ENCODE measurements at regions not wholly inside any gene's neighbourhood (a gene's known extent, or its start where the extent isn't known, plus 50 kb on each side); places are given as distances from the start of the nearest gene placed in this dataset.

DNA sequence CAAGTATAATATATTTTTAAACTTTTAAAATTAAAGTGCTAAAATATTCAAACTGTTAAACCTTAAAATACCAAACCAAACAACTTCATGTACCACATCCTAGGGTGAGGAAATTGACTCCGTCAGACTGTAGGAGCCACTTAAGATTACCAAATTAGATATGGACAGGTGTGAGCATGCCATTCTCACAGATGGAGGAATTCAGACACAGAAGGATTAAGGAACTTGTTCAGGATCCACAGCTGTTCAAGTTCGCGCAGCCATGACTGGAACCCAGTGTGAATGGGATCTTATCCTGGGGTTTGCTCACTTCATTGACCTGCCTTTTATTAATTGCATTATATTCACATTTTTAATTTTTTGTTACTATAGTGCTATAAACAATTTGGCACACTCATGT is 224.9 kb upstream of the PCDH7 start:
- Histone ChIP-seq H4K20me1 (ENCODE audit: control insufficient read depth, extremely low read depth, insufficient read depth, low read length) (no peaks in the 10 kb centered on the region), H3K4me2 (ENCODE audit: control insufficient read depth, extremely low read depth, insufficient read depth, low read depth, low read length) (no peak overlapping the region), H3K9me1 (ENCODE audit: control insufficient read depth, extremely low read depth, insufficient read depth, low read length) (no peaks in the 10 kb centered on the region), H3K36me3 (ENCODE audit: control insufficient read depth in 2 of 2, extremely low read depth in 1 of 2, insufficient read depth in 2 of 2, low read length in 2 of 2) (no peaks in the 10 kb centered on the region), H3K79me2 (ENCODE audit: control insufficient read depth, insufficient read depth, low read length) (no peaks in the 10 kb centered on the region), H3K4me3 (ENCODE audit: control insufficient read depth in 2 of 3, extremely low read depth in 1 of 3, insufficient read depth in 2 of 3, low read depth in 1 of 3, low read length in 3 of 3) (no peak overlapping the region), H3K4me1 (ENCODE audit: control insufficient read depth, extremely low read depth, insufficient read depth, low read length) (no peaks in the 10 kb centered on the region), H3K9ac (ENCODE audit: control insufficient read depth, extremely low read depth, insufficient read depth, low read length) (no peak overlapping the region), H3K27ac (ENCODE audit: control insufficient read depth, insufficient read depth, low read length) (no peak overlapping the region), H3K9me3 (ENCODE audit: control insufficient read depth, low read depth, low read length) (no peaks in the 10 kb centered on the region), H3K27me3 (ENCODE audit: control insufficient read depth, extremely low read depth, insufficient read depth, low read length) (no peaks in the 10 kb centered on the region), H2AFZ (ENCODE audit: control insufficient read depth, low read length) (no peak overlapping the region)
- FAIRE-seq (no peak), DNase-seq (ENCODE audit: low read depth, low spot score) (no peak)
- dilution Hi-C loops (cut with MboI; ENCODE audit: extremely low pct_ligation_motif_present, low sequenced_read_pairs), result no loop called here
- no peak for TF ChIP-seq EZH2 (IDR thresholded peaks at IDR 0.05; ENCODE audit: low read length)
- TF ChIP-seq, protein P1, sequence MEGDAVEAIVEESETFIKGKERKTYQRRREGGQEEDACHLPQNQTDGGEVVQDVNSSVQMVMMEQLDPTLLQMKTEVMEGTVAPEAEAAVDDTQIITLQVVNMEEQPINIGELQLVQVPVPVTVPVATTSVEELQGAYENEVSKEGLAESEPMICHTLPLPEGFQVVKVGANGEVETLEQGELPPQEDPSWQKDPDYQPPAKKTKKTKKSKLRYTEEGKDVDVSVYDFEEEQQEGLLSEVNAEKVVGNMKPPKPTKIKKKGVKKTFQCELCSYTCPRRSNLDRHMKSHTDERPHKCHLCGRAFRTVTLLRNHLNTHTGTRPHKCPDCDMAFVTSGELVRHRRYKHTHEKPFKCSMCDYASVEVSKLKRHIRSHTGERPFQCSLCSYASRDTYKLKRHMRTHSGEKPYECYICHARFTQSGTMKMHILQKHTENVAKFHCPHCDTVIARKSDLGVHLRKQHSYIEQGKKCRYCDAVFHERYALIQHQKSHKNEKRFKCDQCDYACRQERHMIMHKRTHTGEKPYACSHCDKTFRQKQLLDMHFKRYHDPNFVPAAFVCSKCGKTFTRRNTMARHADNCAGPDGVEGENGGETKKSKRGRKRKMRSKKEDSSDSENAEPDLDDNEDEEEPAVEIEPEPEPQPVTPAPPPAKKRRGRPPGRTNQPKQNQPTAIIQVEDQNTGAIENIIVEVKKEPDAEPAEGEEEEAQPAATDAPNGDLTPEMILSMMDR (optimal IDR thresholded peaks at IDR 0.05 in 1 of 3, IDR thresholded peaks at IDR 0.05 in 1 of 3, conservative IDR thresholded peaks at IDR 0.05 in 1 of 3; ENCODE audit: extremely low read depth in 1 of 3, insufficient read depth in 2 of 3, low read length in 3 of 3), result no peak

DNA sequence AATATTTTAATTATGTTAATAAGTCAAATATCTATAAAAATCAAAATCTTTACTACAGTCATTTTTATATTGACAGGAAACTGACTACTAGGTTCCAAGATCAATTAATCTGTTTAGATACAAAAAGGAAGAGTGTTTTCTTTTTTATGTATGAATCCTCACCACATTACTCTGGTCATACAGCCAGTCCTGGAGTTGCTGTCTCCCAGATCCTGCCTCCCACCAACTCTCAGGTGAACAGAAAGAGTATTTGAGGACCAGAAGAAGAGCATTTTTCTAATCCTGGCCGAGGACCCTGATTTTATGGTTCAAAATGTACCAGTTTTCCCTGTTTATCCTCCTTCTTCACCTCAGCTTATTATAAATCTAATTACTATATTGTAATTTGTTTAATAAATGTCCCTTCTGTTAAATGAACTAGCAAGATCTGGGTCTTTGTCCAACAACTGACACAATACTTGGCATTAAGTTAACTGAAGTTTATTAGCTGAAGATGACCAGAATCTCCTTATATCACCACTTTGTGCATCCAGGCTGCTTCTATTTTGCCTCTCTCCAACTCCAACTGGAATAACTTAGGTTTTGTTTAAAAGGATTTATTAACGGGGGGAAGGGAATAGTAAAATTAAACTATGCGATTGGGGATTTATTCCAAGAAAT is 224.4 kb upstream of the PCDH7 start:
- H3K4me3 ChIP-seq (ENCODE audit: control insufficient read depth in 2 of 3, extremely low read depth in 1 of 3, insufficient read depth in 2 of 3, low read depth in 1 of 3, low read length in 3 of 3), result no peak overlapping the region
- H3K27me3 ChIP-seq (ENCODE audit: control insufficient read depth, extremely low read depth, insufficient read depth, low read length), result no peaks in the 10 kb centered on the region
- H3K9me3 ChIP-seq (ENCODE audit: control insufficient read depth, low read depth, low read length), result no peaks in the 10 kb centered on the region
- no peaks in the 10 kb centered on the region for H3K4me1 ChIP-seq (ENCODE audit: control insufficient read depth, extremely low read depth, insufficient read depth, low read length)
- no peak overlapping the region for H2AFZ ChIP-seq (ENCODE audit: control insufficient read depth, low read length)
- DNase-seq (ENCODE audit: low read depth, low spot score), result no peak
- no peak for TF ChIP-seq EZH2 (IDR thresholded peaks at IDR 0.05; ENCODE audit: low read length)
- TF ChIP-seq, protein P1 (optimal IDR thresholded peaks at IDR 0.05 in 1 of 3, IDR thresholded peaks at IDR 0.05 in 1 of 3, conservative IDR thresholded peaks at IDR 0.05 in 1 of 3; ENCODE audit: extremely low read depth in 1 of 3, insufficient read depth in 2 of 3, low read length in 3 of 3), result no peak
- H3K9ac ChIP-seq (ENCODE audit: control insufficient read depth, extremely low read depth, insufficient read depth, low read length), result no peak overlapping the region
- H3K79me2 ChIP-seq (ENCODE audit: control insufficient read depth, insufficient read depth, low read length), result no peaks in the 10 kb centered on the region
- H3K27ac ChIP-seq (ENCODE audit: control insufficient read depth, insufficient read depth, low read length), result no peak overlapping the region
- H3K36me3 ChIP-seq (ENCODE audit: control insufficient read depth in 2 of 2, extremely low read depth in 1 of 2, insufficient read depth in 2 of 2, low read length in 2 of 2), result no peaks in the 10 kb centered on the region
- no peaks in the 10 kb centered on the region for H4K20me1 ChIP-seq (ENCODE audit: control insufficient read depth, extremely low read depth, insufficient read depth, low read length)
- H3K4me2 ChIP-seq (ENCODE audit: control insufficient read depth, extremely low read depth, insufficient read depth, low read depth, low read length), result no peak overlapping the region
- dilution Hi-C loops (cut with MboI; ENCODE audit: extremely low pct_ligation_motif_present, low sequenced_read_pairs), result no loop called here
- no peak for FAIRE-seq
- no peaks in the 10 kb centered on the region for H3K9me1 ChIP-seq (ENCODE audit: control insufficient read depth, extremely low read depth, insufficient read depth, low read length)

All from keratinocyte (primary cell).